Karpas-422 (cell line): ENCODE measurements at regions not wholly inside any gene's neighbourhood (a gene's known extent, or its start where the extent isn't known, plus 50 kb on each side); places are given as distances from the start of the nearest gene placed in this dataset.

Experiments used
- DNase-seq: peaks from one replicate; pipeline ENCODE4 v3.0.0-alpha.2; 2015
- H2AFZ ChIP-seq: fragments of 200-600 bp; sonication (generic); 2 replicates; pipeline ENCODE4 v1.6.1; 2014; ENCODE audit warnings: antibody characterized with exemption, low read length, mixed read lengths
- H3K27ac ChIP-seq: fragments of 200-600 bp; sonication (generic); 2 replicates; pipeline ENCODE4 v1.5.1; 2014; ENCODE audit warnings: mild to moderate bottlenecking, low read length, moderate library complexity
- H3K27me3 ChIP-seq: fragments of 200-600 bp; sonication (generic); 2 replicates; pipeline ENCODE4 v1.6.1; 2014; ENCODE audit warnings: low read length, mixed read lengths
- H3K36me3 ChIP-seq: fragments of 200-600 bp; sonication (generic); 2 replicates; pipeline ENCODE4 v1.6.1; 2014; ENCODE audit warnings: low read length, mixed read lengths; ENCODE audit not compliant: insufficient read depth
- H3K4me1 ChIP-seq: fragments of 200-600 bp; sonication (generic); 2 replicates; pipeline ENCODE4 v1.6.1; 2014; ENCODE audit warnings: mild to moderate bottlenecking, low read length, mixed read lengths
- H3K4me2 ChIP-seq: fragments of 200-600 bp; sonication (generic); 2 replicates; pipeline ENCODE4 v1.6.1; 2014; ENCODE audit warnings: low read length, low read depth, mild to moderate bottlenecking; ENCODE audit not compliant: poor library complexity, severe bottlenecking
- H3K4me3 ChIP-seq: fragments of 200-600 bp; sonication (generic); 2 replicates; pipeline ENCODE4 v1.5.1; 2014; ENCODE audit warnings: mild to moderate bottlenecking, antibody characterized with exemption, low read length, mixed read lengths
- H3K79me2 ChIP-seq: fragments of 200-600 bp; sonication (generic); 2 replicates; pipeline ENCODE4 v1.6.1; 2014; ENCODE audit warnings: mild to moderate bottlenecking, low read length, mixed read lengths
- H3K9ac ChIP-seq: fragments of 200-600 bp; sonication (generic); 2 replicates; pipeline ENCODE4 v1.6.0; 2014; ENCODE audit warnings: low read length
- H3K9me2 ChIP-seq: fragments of 200-600 bp; sonication (generic), shearing (Covaris generic); replicated peaks from 2 replicates; pipeline ENCODE4 v1.6.0; 2014; ENCODE audit warnings: mild to moderate bottlenecking, low read length, moderate library complexity; ENCODE audit not compliant: insufficient read depth
- H3K9me3 ChIP-seq: fragments of 300-700, 200-600 bp; sonication (generic); 2 replicates; pipeline ENCODE4 v1.6.1; 2014; ENCODE audit warnings: low read length, mixed read lengths
- H4K20me1 ChIP-seq: fragments of 200-600 bp; sonication (generic); 2 replicates; pipeline ENCODE4 v1.6.1; 2014; ENCODE audit warnings: mild to moderate bottlenecking, antibody characterized with exemption, low read length, low read depth; ENCODE audit not compliant: insufficient read depth

GRCh38 chr13:109976206-109976997 is 190.0 kb upstream of the IRS2 start:
- H3K4me2 ChIP-seq: no peak overlapping the region
- no peaks in the 10 kb centered on the region for H3K9me3 ChIP-seq
- H3K36me3 ChIP-seq: no peaks in the 10 kb centered on the region
- H3K27me3 ChIP-seq: no peaks in the 10 kb centered on the region
- H3K9ac ChIP-seq: no peak overlapping the region
- H3K79me2 ChIP-seq: no peaks in the 10 kb centered on the region
- H3K27ac ChIP-seq: no peak overlapping the region
- H2AFZ ChIP-seq: no peak overlapping the region
- H3K9me2 ChIP-seq: no peaks in the 10 kb centered on the region
- DNase-seq: peak; percentile 12
- no peaks in the 10 kb centered on the region for H4K20me1 ChIP-seq
- no peak overlapping the region for H3K4me3 ChIP-seq
- no peaks in the 10 kb centered on the region for H3K4me1 ChIP-seq

- H3K36me3 ChIP-seq: no peaks in the 10 kb centered on the region
- H3K9ac ChIP-seq: no peak overlapping the region
- H4K20me1 ChIP-seq: no peaks in the 10 kb centered on the region
- H3K79me2 ChIP-seq: no peaks in the 10 kb centered on the region
- H3K27ac ChIP-seq: no peak overlapping the region
- H3K4me2 ChIP-seq: no peak overlapping the region
- no peaks in the 10 kb centered on the region for H3K9me3 ChIP-seq
- H2AFZ ChIP-seq: no peak overlapping the region
- H3K9me2 ChIP-seq: no peaks in the 10 kb centered on the region
- no peak overlapping the region for H3K4me3 ChIP-seq
- no peak for DNase-seq
- H3K4me1 ChIP-seq: no peaks in the 10 kb centered on the region
- no peaks in the 10 kb centered on the region for H3K27me3 ChIP-seq
Measured at GRCh38 chr13:109974354-109974753, 188.0 kb upstream of the IRS2 start.

GRCh38 chr13:109973279-109973678 is 186.9 kb upstream of the IRS2 start:
- H3K9me3 ChIP-seq: no peaks in the 10 kb centered on the region
- no peaks in the 10 kb centered on the region for H3K36me3 ChIP-seq
- DNase-seq: peak; percentile 6
- no peak overlapping the region for H2AFZ ChIP-seq
- no peaks in the 10 kb centered on the region for H3K27me3 ChIP-seq
- no peaks in the 10 kb centered on the region for H3K79me2 ChIP-seq
- H3K27ac ChIP-seq: no peak overlapping the region
- H3K4me1 ChIP-seq: no peaks in the 10 kb centered on the region
- H3K9me2 ChIP-seq: no peaks in the 10 kb centered on the region
- no peak overlapping the region for H3K4me3 ChIP-seq
- H4K20me1 ChIP-seq: no peaks in the 10 kb centered on the region
- no peak overlapping the region for H3K4me2 ChIP-seq
- no peak overlapping the region for H3K9ac ChIP-seq

GRCh38 chr13:109971456-109972090 is 185.2 kb upstream of the IRS2 start:
- no peak for DNase-seq

GRCh38 chr13:109971006-109971405 is 184.6 kb upstream of the IRS2 start:
- no peaks in the 10 kb centered on the region for H3K27me3 ChIP-seq
- H3K27ac ChIP-seq: no peak overlapping the region
- no peak overlapping the region for H3K4me3 ChIP-seq

More at GRCh38 chr13:109971456-109972090, 185.2 kb upstream of the IRS2 start:
- no peaks in the 10 kb centered on the region for H3K9me3 ChIP-seq
- no peaks in the 10 kb centered on the region for H3K27me3 ChIP-seq
- no peaks in the 10 kb centered on the region for H3K4me1 ChIP-seq
- no peak overlapping the region for H3K27ac ChIP-seq
- H3K4me3 ChIP-seq: no peak overlapping the region
- H3K79me2 ChIP-seq: no peaks in the 10 kb centered on the region
- H3K36me3 ChIP-seq: no peaks in the 10 kb centered on the region
- no peaks in the 10 kb centered on the region for H3K9me2 ChIP-seq
- no peak overlapping the region for H3K9ac ChIP-seq
- H2AFZ ChIP-seq: no peak overlapping the region
- H3K4me2 ChIP-seq: no peak overlapping the region
- H4K20me1 ChIP-seq: no peaks in the 10 kb centered on the region

GRCh38 chr13:109968876-109969577 is 182.6 kb upstream of the IRS2 start:
- no peak overlapping the region for H3K4me3 ChIP-seq
- H3K4me1 ChIP-seq: no peaks in the 10 kb centered on the region
- no peaks in the 10 kb centered on the region for H3K9me2 ChIP-seq
- DNase-seq: no peak
- no peaks in the 10 kb centered on the region for H3K79me2 ChIP-seq
- no peak overlapping the region for H3K27ac ChIP-seq
- no peak overlapping the region for H3K9ac ChIP-seq
- no peaks in the 10 kb centered on the region for H3K27me3 ChIP-seq
- H2AFZ ChIP-seq: no peak overlapping the region
- no peaks in the 10 kb centered on the region for H3K9me3 ChIP-seq
- no peaks in the 10 kb centered on the region for H3K36me3 ChIP-seq
- H4K20me1 ChIP-seq: no peaks in the 10 kb centered on the region
- H3K4me2 ChIP-seq: no peak overlapping the region

More at GRCh38 chr13:109971006-109971405, 184.6 kb upstream of the IRS2 start:
- Histone ChIP-seq H3K4me1 (no peaks in the 10 kb centered on the region), H3K9ac (no peak overlapping the region), H3K9me2 (no peaks in the 10 kb centered on the region), H3K4me2 (no peak overlapping the region), H3K9me3 (no peaks in the 10 kb centered on the region), H3K36me3 (no peaks in the 10 kb centered on the region), H2AFZ (no peak overlapping the region), H3K79me2 (no peaks in the 10 kb centered on the region), H4K20me1 (no peaks in the 10 kb centered on the region)
- no peak for DNase-seq

- no peaks in the 10 kb centered on the region for H3K9me2 ChIP-seq
- no peaks in the 10 kb centered on the region for H3K4me1 ChIP-seq
- H3K36me3 ChIP-seq: no peaks in the 10 kb centered on the region
- no peak for DNase-seq
- H3K9me3 ChIP-seq: no peaks in the 10 kb centered on the region
- H3K9ac ChIP-seq: no peak overlapping the region
- no peaks in the 10 kb centered on the region for H3K79me2 ChIP-seq
- no peak overlapping the region for H2AFZ ChIP-seq
- no peaks in the 10 kb centered on the region for H4K20me1 ChIP-seq
- no peak overlapping the region for H3K4me3 ChIP-seq
- H3K4me2 ChIP-seq: no peak overlapping the region
- no peaks in the 10 kb centered on the region for H3K27me3 ChIP-seq
- no peak overlapping the region for H3K27ac ChIP-seq
Measured at GRCh38 chr13:109963960-109964563, 177.7 kb upstream of the IRS2 start.

- no peaks in the 10 kb centered on the region for H3K79me2 ChIP-seq
- no peaks in the 10 kb centered on the region for H3K27me3 ChIP-seq
- no peaks in the 10 kb centered on the region for H3K4me1 ChIP-seq
- no peak overlapping the region for H3K27ac ChIP-seq
- H3K9me3 ChIP-seq: no peaks in the 10 kb centered on the region
- no peak overlapping the region for H3K9ac ChIP-seq
- no peak overlapping the region for H3K4me3 ChIP-seq
- DNase-seq: no peak
- no peak overlapping the region for H3K4me2 ChIP-seq
- no peaks in the 10 kb centered on the region for H3K9me2 ChIP-seq
- no peak overlapping the region for H2AFZ ChIP-seq
- no peaks in the 10 kb centered on the region for H3K36me3 ChIP-seq
- no peaks in the 10 kb centered on the region for H4K20me1 ChIP-seq
Measured at GRCh38 chr13:109963384-109963783, 177.0 kb upstream of the IRS2 start.
